Left forelimb (tissue), 1 donor: ENCODE measurements at regions not wholly inside any gene's neighbourhood (a gene's known extent, or its start where the extent isn't known, plus 50 kb on each side); places are given as distances from the start of the nearest gene placed in this dataset.

Source experiments
- DNase-seq: peaks from one replicate; pipeline ENCODE4 v3.0.0-alpha.2; 2018; ENCODE audit warnings: low spot score

- no peak for DNase-seq
Observed at GRCh38 chr2:71791501-71792135, 338.3 kb downstream of the DYSF start.

- DNase-seq, result no peak
Observed at GRCh38 chr2:71791061-71791450, 337.7 kb downstream of the DYSF start.

GRCh38 chr2:71790226-71791060 lies 337.1 kb downstream of the DYSF start:
- DNase-seq, result peak; percentile 60

GRCh38 chr2:71789556-71790204 lies 336.3 kb downstream of the DYSF start:
- peak; percentile 31 for DNase-seq

GRCh38 chr2:71788601-71789240 lies 335.4 kb downstream of the DYSF start:
- DNase-seq, result peak; percentile 26

DNA sequence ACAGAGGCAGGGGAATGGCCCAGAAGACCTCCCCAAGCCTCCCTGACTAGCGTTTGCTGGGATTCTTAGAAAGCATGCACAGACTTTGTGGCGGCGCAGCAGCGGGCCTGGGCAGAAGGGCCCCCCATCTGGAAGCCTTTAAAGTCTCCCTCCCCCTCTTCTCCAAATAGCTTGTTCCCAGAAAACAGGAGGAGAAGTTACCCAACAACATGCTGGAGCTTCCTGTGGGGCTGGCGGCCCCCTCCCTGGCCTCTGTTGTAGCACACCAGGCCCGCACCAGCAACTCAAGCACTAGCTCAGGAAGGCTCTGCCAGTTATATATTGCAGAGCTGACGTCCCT lies 334.8 kb downstream of the DYSF start:
- peak; percentile 48 for DNase-seq

DNA sequence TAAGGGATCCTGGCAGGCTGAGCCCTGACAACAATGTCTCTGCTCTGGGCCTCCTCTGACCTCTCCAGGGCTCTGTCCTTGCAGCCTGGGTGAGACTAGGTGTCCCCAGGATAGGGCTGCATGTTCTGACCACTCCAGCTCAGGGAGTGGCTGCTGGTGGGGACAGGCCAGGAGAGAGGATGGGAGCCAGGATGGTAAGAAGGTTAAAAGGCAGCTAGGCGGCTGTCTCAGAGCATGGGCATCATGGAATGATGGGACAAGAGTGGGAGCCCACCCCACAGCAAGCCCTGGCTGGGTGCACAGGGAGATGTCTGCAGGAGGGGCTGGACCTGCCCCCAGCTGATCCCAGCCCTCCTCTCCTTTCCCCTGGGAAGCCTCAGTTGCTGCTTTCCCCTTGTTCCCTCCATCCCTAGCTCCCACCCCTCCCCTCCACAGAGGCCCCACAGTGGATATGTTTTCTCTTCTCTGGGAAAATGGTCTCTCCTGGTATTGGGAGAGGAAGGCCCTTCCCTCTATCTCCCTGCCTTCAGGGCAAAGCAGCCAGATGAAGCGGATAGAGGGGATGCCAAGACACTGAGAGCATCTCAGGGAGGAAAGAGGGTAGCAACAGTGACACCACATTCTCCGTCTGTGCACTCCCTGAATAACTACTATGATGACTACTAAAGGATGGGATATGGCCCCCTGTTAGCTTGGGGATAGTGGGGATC lies 334.3 kb downstream of the DYSF start:
- peak; percentile 47 for DNase-seq

- no peak for DNase-seq
Observed at GRCh38 chr2:71787108-71787415, 333.7 kb downstream of the DYSF start.

DNA sequence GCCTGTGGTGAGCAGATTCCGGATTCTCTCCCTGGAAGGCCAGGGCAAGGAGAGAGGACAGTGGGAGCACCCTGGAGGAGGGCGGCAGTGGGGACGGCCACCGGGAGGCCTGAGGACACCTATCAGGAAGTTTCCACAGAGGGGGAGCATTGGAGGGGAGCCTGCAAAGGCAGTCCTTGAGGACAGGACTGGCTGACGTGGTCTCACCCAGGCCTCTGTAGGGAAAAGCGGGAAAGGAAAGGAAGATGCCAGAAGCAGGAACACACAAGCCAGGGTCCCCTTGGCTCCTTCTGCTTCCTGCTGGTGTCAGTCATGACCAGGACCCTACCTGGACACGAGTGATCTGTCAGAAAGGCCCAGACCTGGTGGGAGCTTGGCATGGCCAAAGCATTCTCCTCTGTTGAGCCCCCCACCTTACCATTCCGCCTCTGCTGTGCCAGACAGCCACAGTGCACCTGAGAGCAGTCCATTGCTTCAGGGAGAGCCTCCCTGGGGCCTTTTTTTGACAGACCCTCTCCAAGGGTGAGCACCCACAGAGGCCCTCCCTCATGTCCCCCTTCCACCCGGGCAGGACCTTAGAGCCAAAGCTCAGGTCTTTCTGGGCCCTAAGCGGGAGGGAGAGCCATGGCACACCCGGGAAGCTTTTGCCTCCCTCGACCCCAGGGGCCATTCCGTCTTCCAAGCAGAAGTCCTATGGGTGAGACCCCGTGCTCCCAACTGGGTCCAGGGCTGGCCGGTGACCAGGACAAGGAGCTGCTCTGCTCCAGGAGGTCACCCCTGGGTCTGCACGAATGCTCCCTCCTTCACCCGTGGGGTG lies 333.1 kb downstream of the DYSF start:
- peak; percentile 50 for DNase-seq

DNA sequence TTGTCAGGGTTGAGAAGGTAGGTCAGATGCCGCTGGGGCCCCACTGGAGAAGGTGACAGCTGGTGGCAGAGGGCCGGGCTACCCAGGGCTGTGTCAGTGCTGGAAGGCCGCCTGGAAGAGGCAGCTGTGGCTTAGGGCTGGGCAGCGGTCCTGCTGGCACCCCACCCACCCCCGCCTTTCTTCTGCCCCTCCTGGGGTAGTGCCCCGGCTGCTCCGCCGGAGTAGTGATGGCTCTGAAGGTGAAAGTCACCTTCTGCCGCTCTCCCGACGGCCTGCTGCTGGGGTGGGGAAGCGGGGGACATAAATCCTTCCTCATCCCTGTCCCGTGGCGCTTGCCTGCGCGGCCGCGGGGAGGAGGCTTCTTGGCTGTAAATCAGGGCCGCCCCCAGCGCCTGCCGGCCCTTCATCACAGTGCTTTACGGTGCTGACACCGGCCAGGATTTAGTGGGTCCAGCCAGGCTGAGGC lies 332.2 kb downstream of the DYSF start:
- no peak for DNase-seq

DNA sequence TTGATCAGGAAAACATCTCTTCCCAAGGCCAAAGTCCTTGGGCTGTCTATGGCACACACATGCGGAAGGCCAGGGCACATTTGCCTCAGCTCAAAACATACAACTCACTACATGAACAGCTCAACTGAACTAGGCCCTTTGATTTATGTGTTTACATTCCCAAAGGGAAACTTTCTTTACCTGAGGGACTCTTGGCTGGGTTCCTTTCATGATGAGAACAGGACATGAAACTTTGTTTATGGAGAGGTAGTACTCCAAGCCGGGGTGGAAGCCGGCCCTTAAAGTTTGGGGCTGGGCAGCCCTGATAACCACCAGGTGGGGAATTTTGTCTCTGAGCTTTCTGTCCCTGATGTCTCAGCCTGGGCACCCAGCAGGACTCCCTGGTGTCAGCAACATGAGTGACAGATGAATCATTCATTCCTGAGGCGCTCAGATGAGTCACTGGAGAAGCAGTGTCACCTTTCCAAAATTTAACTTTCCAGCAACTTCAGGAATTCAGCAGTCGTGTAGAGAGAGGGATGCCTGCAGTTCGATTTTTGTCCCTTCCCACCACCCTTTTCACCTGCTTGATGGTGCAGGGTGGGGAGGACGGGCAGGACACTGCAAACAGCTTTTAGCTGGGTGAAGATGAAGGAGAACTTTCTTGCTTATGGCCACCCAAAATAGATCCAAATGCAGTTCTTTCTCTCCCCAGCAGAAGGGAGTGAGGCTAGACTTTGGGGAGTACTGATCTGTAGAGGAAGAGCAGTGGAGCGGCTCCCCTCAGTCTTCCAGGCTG lies 331.6 kb downstream of the DYSF start:
- DNase-seq, result peak; percentile 59

- DNase-seq, result no peak
Observed at GRCh38 chr2:71783815-71784214, 330.5 kb downstream of the DYSF start.

DNA sequence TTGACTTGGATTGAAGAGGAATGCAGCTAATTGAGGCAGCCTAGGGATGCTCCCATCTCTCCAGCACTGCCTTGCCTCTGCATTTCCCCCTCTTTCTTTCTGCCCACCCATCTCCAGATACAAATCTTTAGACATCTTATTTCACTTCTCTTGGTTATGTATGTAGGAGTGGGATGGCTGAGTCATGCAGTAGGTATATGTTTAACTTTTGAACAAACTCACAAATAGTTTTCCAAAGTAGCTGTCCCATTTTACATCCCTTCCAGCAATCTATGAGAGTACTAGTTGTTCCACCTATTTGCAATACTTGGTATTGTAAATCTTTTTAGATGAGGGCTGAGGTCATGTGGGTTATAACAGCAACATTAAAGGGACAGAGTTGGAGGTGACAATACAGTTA lies 329.9 kb downstream of the DYSF start:
- DNase-seq, result no peak

DNA sequence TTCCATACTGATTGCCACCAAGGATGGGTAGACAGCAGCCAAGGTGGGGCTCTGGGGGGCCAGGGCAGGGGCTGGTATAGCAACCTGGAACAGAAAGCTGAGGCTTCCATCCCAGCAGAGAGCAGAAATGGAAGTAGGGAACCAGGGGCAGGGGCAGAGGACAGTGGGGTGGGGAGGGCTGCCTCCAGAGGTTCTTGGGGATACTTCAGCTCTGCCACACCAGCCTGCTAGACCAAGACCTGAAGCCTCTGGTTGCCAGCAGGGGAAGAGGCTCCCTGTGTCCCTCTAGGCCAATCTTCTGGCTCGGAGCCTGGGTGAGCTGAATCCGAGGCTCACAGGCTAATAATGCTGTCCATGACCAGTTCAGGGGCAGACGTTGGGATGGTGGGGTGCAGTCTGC lies 329.0 kb downstream of the DYSF start:
- no peak for DNase-seq

DNA sequence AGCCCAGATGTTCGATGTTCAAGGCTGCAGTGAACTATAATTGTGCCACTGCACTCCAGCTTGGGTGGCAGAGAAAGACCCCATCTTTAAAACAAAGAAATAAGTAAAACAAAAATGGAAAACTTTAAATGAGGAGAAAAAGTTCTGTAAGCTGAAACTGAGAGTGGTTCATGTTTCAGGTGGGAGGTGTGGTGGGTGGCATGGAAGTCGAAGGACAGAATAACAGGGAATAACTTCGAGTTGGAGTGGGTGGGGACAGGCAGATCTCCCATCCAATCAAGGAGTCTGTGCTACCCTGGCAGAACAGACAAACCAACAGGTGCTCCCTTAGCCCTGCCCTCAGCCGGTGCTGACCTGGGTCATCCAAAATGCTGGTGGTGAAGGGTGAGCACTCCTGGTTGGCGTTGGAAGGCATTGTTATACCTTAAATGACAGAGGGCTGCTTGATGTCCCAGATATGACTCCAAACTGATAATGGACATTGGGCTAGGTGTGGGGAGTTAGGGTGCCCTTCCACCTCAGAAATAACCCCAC lies 328.4 kb downstream of the DYSF start:
- DNase-seq, result no peak

DNA sequence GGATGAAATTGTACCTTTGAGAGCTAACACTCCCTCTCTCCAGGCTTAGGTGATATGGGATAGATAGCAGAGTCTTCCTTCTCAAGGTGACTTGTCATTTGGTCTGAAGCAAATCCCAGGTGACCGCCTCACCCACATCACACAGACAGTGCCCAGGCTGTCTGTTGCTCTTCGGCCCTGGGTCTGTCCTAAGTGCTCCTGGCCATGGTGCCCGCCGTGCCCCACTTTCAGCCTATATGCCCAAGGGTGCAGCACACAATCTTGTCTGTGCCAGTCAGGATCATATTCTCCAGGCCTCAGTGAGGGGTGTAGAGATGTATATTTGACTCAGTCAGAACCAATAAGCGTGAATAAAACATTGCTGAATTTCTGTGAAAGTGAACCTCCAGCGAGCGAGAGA lies 326.8 kb downstream of the DYSF start:
- DNase-seq, result no peak

DNA sequence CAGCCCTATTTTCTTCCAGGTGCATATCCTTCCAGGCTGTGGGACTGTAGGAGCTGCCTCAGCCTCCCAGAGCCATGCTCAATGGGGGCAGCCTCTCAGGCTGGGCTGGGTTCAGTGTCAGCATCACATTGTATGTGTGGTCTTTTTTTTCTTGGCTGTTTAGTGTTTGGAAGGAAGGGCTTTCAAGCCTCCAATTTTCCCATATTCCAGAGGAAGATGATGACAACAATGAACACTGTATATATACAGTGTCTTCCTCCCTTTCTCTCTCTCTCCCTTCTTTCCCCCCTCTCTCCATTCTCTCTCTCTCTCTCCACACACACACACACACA lies 326.4 kb downstream of the DYSF start:
- no peak for DNase-seq

GRCh38 chr2:71778936-71779773 lies 325.8 kb downstream of the DYSF start:
- DNase-seq, result peak; percentile 61

GRCh38 chr2:71778514-71778913 lies 325.2 kb downstream of the DYSF start:
- no peak for DNase-seq
